DOHH2 (cell line): ENCODE measurements at regions not wholly inside any gene's neighbourhood (a gene's known extent, or its start where the extent isn't known, plus 50 kb on each side); places are given as distances from the start of the nearest gene placed in this dataset.
A peak's percentile ranks its signal among the peaks of the same experiment; 100 is the strongest.

Experiments
- H3F3A ChIP-seq: fragments of 200-600 bp; sonication (generic), shearing (Covaris generic); 2 replicates; pipeline ENCODE4 v1.6.0; 2016; ENCODE audit warnings: antibody characterized with exemption, mild to moderate bottlenecking; ENCODE audit not compliant: control insufficient read depth, insufficient read depth
- H3K27ac ChIP-seq: fragments of 200-600 bp; sonication (generic); 2 replicates; pipeline ENCODE4 v1.5.1; 2014; ENCODE audit warnings: low read depth, mild to moderate bottlenecking, low read length, moderate library complexity
- H3K27me3 ChIP-seq: fragments of 200-600 bp; sonication (generic); 2 replicates; pipeline ENCODE4 v1.6.1; 2014; ENCODE audit warnings: mild to moderate bottlenecking, low read length, mixed read lengths; ENCODE audit not compliant: control insufficient read depth
- H3K36me3 ChIP-seq: fragments of 200-600 bp; sonication (generic); 2 replicates; pipeline ENCODE4 v1.6.1; 2014; ENCODE audit warnings: mild to moderate bottlenecking, low read length, moderate library complexity, mixed read lengths; ENCODE audit not compliant: control insufficient read depth
- H3K4me1 ChIP-seq: fragments of 200-600 bp; sonication (generic); 2 replicates; pipeline ENCODE4 v1.6.1; 2014; ENCODE audit warnings: mild to moderate bottlenecking, low read length, mixed read lengths; ENCODE audit not compliant: control insufficient read depth
- H3K4me2 ChIP-seq: fragments of 200-600 bp; sonication (generic); 2 replicates; pipeline ENCODE4 v1.6.0; 2014; ENCODE audit warnings: mild to moderate bottlenecking, low read length, moderate library complexity
- H3K4me3 ChIP-seq: fragments of 200-600 bp; sonication (generic); 2 replicates; pipeline ENCODE4 v1.5.1; 2014; ENCODE audit warnings: mild to moderate bottlenecking, low read length, mixed read lengths
- H3K79me2 ChIP-seq: fragments of 200-600 bp; sonication (generic); 2 replicates; pipeline ENCODE4 v1.6.1; 2014; ENCODE audit warnings: mild to moderate bottlenecking, low read length, mixed read lengths; ENCODE audit not compliant: control insufficient read depth
- H3K9me2 ChIP-seq: fragments of 200-600 bp; sonication (generic); replicated peaks from 2 replicates; pipeline ENCODE4 v1.6.1; 2014; ENCODE audit warnings: mild to moderate bottlenecking, low read length, mixed read lengths; ENCODE audit not compliant: control insufficient read depth
- H3K9me3 ChIP-seq: fragments of 200-600 bp; sonication (generic); 2 replicates; pipeline ENCODE4 v1.6.1; 2014; ENCODE audit warnings: antibody characterized with exemption, low read length, mixed read lengths; ENCODE audit not compliant: control insufficient read depth, insufficient read depth
- H4K20me1 ChIP-seq: fragments of 200-600 bp; sonication (generic); 2 replicates; pipeline ENCODE4 v1.6.0; 2014; ENCODE audit warnings: low read depth, mild to moderate bottlenecking, antibody characterized with exemption, low read length, moderate library complexity; ENCODE audit not compliant: control insufficient read depth, insufficient read depth
- EZH2phosphoT487 ChIP-seq: fragments of 200-600 bp; sonication (generic); IDR thresholded peaks from 2 replicates; pipeline ENCODE4 v1.6.1; 2017; ENCODE audit warnings: borderline replicate concordance, mild to moderate bottlenecking, antibody characterized with exemption, low read length, moderate library complexity, mixed read lengths
- TF ChIP-seq, protein P1 (sequence below): fragments of 200-600 bp; sonication (generic); IDR thresholded peaks from one replicate; pipeline ENCODE4 v1.5.1; 2014; ENCODE audit warnings: antibody characterized with exemption, mild to moderate bottlenecking, low read depth, low read length; ENCODE audit not compliant: poor library complexity, severe bottlenecking

DNA sequence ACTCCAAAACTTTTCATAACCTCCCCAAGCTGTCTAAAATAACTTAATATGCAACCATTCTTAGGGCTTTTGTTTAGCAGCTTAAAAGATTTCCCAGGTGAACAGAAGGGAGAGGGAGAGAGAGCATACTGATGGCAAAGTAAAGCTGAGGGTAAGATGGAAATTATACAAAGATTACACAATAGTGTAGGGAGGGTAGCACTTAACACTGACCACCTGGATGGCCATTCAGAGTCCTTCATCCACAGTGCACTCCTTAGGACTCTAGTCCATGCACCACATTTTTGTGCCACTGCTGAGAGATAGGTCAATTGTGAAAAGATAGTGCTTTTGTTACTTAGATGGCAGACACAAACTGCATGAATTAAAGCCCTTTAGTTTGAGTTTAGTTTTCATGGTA, 574.6 kb downstream of the LMO4 start:
- Histone ChIP-seq H3K27ac (peak overlapping the region; percentile 31), H3K27me3 (no peaks in the 10 kb centered on the region), H3K79me2 (no peaks in the 10 kb centered on the region), H3K4me1 (peaks cover 26% of the 10 kb centered on the region), H4K20me1 (no peaks in the 10 kb centered on the region), H3K4me2 (peak overlapping the region; percentile 59), H3K9me3 (no peaks in the 10 kb centered on the region), H3K36me3 (no peaks in the 10 kb centered on the region), H3K9me2 (no peaks in the 10 kb centered on the region), H3K4me3 (peak overlapping the region; percentile 34), H3F3A (no peaks in the 10 kb centered on the region)
- no peak for TF ChIP-seq EZH2phosphoT487
- TF ChIP-seq, protein P1, sequence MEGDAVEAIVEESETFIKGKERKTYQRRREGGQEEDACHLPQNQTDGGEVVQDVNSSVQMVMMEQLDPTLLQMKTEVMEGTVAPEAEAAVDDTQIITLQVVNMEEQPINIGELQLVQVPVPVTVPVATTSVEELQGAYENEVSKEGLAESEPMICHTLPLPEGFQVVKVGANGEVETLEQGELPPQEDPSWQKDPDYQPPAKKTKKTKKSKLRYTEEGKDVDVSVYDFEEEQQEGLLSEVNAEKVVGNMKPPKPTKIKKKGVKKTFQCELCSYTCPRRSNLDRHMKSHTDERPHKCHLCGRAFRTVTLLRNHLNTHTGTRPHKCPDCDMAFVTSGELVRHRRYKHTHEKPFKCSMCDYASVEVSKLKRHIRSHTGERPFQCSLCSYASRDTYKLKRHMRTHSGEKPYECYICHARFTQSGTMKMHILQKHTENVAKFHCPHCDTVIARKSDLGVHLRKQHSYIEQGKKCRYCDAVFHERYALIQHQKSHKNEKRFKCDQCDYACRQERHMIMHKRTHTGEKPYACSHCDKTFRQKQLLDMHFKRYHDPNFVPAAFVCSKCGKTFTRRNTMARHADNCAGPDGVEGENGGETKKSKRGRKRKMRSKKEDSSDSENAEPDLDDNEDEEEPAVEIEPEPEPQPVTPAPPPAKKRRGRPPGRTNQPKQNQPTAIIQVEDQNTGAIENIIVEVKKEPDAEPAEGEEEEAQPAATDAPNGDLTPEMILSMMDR = no peak

DNA sequence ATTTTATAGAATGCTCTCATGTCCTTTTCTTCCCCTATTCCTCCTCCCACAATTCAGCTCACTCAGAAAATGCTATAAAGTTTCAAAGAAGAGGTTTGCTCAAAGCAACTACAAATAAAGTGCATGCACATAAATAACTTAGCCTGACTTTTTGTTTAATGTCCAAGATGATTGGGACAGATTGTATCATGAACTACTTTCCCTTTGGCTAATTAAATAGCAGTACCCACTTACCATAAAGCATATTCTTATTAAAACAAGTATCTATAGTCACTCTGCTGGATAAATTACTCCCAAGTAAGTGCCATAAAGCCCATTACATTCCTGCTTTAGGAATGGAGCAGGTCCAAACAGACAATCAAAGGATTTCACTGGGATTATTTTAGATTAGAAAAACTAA, 576.0 kb downstream of the LMO4 start:
- no peak overlapping the region for H3K4me3 ChIP-seq
- H3F3A ChIP-seq = no peaks in the 10 kb centered on the region
- no peak overlapping the region for H3K27ac ChIP-seq
- H4K20me1 ChIP-seq = no peaks in the 10 kb centered on the region
- H3K4me2 ChIP-seq = no peak overlapping the region
- no peaks in the 10 kb centered on the region for H3K9me3 ChIP-seq
- H3K36me3 ChIP-seq = no peaks in the 10 kb centered on the region
- no peaks in the 10 kb centered on the region for H3K79me2 ChIP-seq
- no peaks in the 10 kb centered on the region for H3K9me2 ChIP-seq
- no peak for TF ChIP-seq EZH2phosphoT487
- TF ChIP-seq, protein P1 = no peak
- peaks cover 18% of the 10 kb centered on the region for H3K4me1 ChIP-seq
- H3K27me3 ChIP-seq = no peaks in the 10 kb centered on the region

DNA sequence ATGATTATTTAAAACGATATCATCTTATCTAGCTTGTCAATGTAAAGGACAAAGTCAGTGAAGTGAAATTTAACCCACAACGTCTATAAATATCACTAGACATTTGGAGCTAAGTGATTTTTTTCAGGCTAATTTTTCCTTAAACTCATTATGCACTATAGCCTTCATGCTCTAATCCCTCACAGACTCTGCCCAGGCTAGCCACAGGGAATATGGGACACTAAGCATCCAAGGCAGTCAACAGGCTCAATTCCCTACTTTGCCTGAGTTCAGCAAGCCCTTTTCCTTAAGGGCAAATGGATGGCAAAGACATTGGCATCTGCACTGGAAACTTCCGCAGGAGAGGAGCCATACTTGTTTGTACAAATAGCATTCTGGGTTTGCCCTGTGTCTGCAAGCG, 577.0 kb downstream of the LMO4 start:
- H4K20me1 ChIP-seq = no peaks in the 10 kb centered on the region
- no peaks in the 10 kb centered on the region for H3K79me2 ChIP-seq
- H3K9me3 ChIP-seq = no peaks in the 10 kb centered on the region
- no peak overlapping the region for H3K27ac ChIP-seq
- no peaks in the 10 kb centered on the region for H3K36me3 ChIP-seq
- no peak overlapping the region for H3K4me3 ChIP-seq
- TF ChIP-seq, protein P1 = no peak
- no peak for TF ChIP-seq EZH2phosphoT487
- H3K27me3 ChIP-seq = no peaks in the 10 kb centered on the region
- H3K9me2 ChIP-seq = no peaks in the 10 kb centered on the region
- no peak overlapping the region for H3K4me2 ChIP-seq
- H3K4me1 ChIP-seq = peaks cover 18% of the 10 kb centered on the region
- H3F3A ChIP-seq = no peaks in the 10 kb centered on the region

DNA sequence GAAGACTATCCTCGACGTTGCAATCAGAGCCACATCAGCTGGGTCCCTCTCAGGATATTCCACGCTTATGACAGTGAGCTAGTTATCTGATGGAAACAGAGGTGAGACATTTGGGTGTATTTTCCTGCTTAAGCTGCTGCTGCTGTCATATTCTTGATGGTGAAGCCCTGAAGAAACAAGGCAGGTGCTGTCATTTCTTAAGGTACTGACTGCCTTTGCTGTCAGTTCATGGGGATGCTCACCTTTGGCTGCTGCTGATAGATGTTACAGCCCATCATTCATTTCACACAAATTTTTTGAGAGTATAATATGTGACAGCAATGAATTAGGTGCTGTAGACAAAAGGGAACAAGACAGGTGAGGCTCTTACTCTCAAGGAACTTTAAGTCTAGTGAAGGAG, 577.4 kb downstream of the LMO4 start:
- Histone ChIP-seq H3K4me3 (no peak overlapping the region), H3F3A (no peaks in the 10 kb centered on the region)
- TF ChIP-seq, protein P1 = no peak
- no peak for TF ChIP-seq EZH2phosphoT487

More for the DNA sequence above, 577.4 kb downstream of the LMO4 start:
- H3K9me2 ChIP-seq = no peaks in the 10 kb centered on the region
- peaks cover 18% of the 10 kb centered on the region for H3K4me1 ChIP-seq
- no peaks in the 10 kb centered on the region for H4K20me1 ChIP-seq
- H3K79me2 ChIP-seq = no peaks in the 10 kb centered on the region
- H3K4me2 ChIP-seq = no peak overlapping the region
- no peaks in the 10 kb centered on the region for H3K27me3 ChIP-seq
- no peaks in the 10 kb centered on the region for H3K9me3 ChIP-seq
- no peaks in the 10 kb centered on the region for H3K36me3 ChIP-seq
- no peak overlapping the region for H3K27ac ChIP-seq
